ENCODE measurements at regions not wholly inside any gene's neighbourhood (a gene's known extent, or its start where the extent isn't known, plus 50 kb on each side); places are given as distances from the start of the nearest gene placed in this dataset.
"Not testable (repeated sequence)": the region's sequence is repeated elsewhere in the genome, so short reads cannot be mapped to it uniquely, and the experiment has no call there.

DNA sequence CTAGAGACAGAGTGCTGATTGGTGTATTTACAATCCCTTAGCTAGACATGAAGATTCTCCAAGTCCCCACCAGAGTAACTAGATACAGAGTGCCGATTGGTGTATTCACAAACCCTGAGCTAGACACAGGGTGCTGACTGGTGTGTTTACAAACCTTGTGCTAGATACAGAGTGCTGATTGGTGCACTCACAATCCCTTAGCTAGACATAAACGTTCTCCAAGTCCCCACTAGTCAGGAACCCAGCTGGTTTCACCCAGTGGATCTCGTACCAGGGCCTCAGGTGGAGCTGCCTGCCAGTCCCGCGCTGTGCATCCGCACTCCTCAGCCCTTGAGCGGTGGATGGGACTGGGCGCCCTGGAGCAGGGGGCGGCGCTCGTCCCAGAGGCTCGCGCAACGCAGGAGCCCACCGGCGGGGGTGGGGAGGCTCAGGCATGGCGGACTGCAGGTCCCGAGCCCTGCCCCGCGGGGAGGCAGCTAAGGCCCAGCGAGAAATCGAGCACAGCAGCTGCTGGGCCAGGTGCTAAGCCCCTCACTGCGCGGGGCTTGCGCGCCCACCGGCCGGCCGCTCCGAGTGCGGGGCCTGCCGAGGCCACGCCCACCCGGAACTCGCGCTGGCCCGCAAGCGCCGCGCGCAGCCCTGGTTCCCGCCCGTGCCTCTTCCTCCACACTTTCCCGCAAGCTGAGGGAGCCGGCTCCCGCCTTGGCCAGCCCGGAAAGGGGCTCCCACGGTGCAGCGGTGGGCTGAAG, 204.0 kb upstream of the SLITRK1 start:
- not testable (repeated sequence) for H3K27me3 ChIP-seq (ENCODE audit: insufficient read depth, poor library complexity, severe bottlenecking); DNase-seq (ENCODE audit: low read depth in 1 of 2, low spot score in 1 of 2); H3K4me3 ChIP-seq (replicated peaks; ENCODE audit: insufficient read depth, low read length); H3K27ac ChIP-seq (replicated peaks)

DNA sequence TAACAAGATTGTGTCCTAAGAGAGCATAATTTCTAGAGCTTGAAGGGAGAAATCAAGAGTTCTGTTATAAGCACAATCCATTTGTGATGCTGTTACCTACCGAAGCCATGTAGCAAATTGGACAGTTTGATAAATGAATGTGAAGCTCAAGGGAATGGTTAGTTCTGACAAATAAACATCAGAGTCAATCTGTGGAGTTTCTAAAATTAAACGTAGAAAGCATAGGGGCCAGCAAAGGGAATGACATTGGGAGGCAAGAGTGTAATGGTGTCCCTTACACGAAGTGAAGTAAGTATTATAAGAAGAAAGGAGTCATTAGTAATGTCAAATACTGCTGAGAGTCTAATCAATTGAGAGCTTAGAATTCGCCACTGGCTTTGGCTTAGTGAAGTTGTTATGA, 200.2 kb upstream of the SLITRK1 start:
- TF ChIP-seq GABPA (IDR thresholded peaks at IDR 0.05; ENCODE audit: low read depth) (no peak), CTCF (IDR thresholded peaks at IDR 0.05; ENCODE audit: insufficient read depth, low read length) (no peak), POLR2AphosphoS5 (IDR thresholded peaks at IDR 0.05; ENCODE audit: low read depth) (no peak), SPI1 (IDR thresholded peaks at IDR 0.05; ENCODE audit: borderline replicate concordance, low read depth) (no peak)
- TF ChIP-seq, protein P1, sequence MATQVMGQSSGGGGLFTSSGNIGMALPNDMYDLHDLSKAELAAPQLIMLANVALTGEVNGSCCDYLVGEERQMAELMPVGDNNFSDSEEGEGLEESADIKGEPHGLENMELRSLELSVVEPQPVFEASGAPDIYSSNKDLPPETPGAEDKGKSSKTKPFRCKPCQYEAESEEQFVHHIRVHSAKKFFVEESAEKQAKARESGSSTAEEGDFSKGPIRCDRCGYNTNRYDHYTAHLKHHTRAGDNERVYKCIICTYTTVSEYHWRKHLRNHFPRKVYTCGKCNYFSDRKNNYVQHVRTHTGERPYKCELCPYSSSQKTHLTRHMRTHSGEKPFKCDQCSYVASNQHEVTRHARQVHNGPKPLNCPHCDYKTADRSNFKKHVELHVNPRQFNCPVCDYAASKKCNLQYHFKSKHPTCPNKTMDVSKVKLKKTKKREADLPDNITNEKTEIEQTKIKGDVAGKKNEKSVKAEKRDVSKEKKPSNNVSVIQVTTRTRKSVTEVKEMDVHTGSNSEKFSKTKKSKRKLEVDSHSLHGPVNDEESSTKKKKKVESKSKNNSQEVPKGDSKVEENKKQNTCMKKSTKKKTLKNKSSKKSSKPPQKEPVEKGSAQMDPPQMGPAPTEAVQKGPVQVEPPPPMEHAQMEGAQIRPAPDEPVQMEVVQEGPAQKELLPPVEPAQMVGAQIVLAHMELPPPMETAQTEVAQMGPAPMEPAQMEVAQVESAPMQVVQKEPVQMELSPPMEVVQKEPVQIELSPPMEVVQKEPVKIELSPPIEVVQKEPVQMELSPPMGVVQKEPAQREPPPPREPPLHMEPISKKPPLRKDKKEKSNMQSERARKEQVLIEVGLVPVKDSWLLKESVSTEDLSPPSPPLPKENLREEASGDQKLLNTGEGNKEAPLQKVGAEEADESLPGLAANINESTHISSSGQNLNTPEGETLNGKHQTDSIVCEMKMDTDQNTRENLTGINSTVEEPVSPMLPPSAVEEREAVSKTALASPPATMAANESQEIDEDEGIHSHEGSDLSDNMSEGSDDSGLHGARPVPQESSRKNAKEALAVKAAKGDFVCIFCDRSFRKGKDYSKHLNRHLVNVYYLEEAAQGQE (IDR thresholded peaks at IDR 0.05; ENCODE audit: insufficient replicate concordance, low read depth), result no peak
- Histone ChIP-seq H3K27me3 (ENCODE audit: insufficient read depth, poor library complexity, severe bottlenecking) (no peaks in the 10 kb centered on the region), H3K27ac (replicated peaks) (no peak overlapping the region), H3K4me3 (replicated peaks; ENCODE audit: insufficient read depth, low read length) (no peak overlapping the region)
- no peak for DNase-seq (ENCODE audit: low read depth in 1 of 2, low spot score in 1 of 2)

GRCh38 chr13:84080748-84081530, 198.7 kb upstream of the SLITRK1 start:
- TF ChIP-seq POLR2AphosphoS5 (IDR thresholded peaks at IDR 0.05; ENCODE audit: low read depth), result no peak
- TF ChIP-seq, protein P1 (IDR thresholded peaks at IDR 0.05; ENCODE audit: insufficient replicate concordance, low read depth), result no peak
- TF ChIP-seq CTCF (IDR thresholded peaks at IDR 0.05; ENCODE audit: insufficient read depth, low read length), result no peak
- no peak for TF ChIP-seq GABPA (IDR thresholded peaks at IDR 0.05; ENCODE audit: low read depth)
- TF ChIP-seq SPI1 (IDR thresholded peaks at IDR 0.05; ENCODE audit: borderline replicate concordance, low read depth), result no peak
- H3K27me3 ChIP-seq (ENCODE audit: insufficient read depth, poor library complexity, severe bottlenecking), result no peaks in the 10 kb centered on the region
- H3K4me3 ChIP-seq (replicated peaks; ENCODE audit: insufficient read depth, low read length), result no peak overlapping the region
- no peak overlapping the region for H3K27ac ChIP-seq (replicated peaks)
- DNase-seq (ENCODE audit: low read depth in 1 of 2, low spot score in 1 of 2), result no peak

GRCh38 chr13:84077271-84077670, 195.0 kb upstream of the SLITRK1 start:
- TF ChIP-seq, protein P1 (IDR thresholded peaks at IDR 0.05; ENCODE audit: insufficient replicate concordance, low read depth), result no peak
- no peak for TF ChIP-seq POLR2AphosphoS5 (IDR thresholded peaks at IDR 0.05; ENCODE audit: low read depth)
- TF ChIP-seq GABPA (IDR thresholded peaks at IDR 0.05; ENCODE audit: low read depth), result no peak
- TF ChIP-seq SPI1 (IDR thresholded peaks at IDR 0.05; ENCODE audit: borderline replicate concordance, low read depth), result no peak
- TF ChIP-seq CTCF (IDR thresholded peaks at IDR 0.05; ENCODE audit: insufficient read depth, low read length), result no peak
- H3K4me3 ChIP-seq (replicated peaks; ENCODE audit: insufficient read depth, low read length), result no peak overlapping the region
- DNase-seq (ENCODE audit: low read depth in 1 of 2, low spot score in 1 of 2), result no peak

More at GRCh38 chr13:84077271-84077670, 195.0 kb upstream of the SLITRK1 start:
- H3K27me3 ChIP-seq (ENCODE audit: insufficient read depth, poor library complexity, severe bottlenecking), result no peaks in the 10 kb centered on the region
- no peak overlapping the region for H3K27ac ChIP-seq (replicated peaks)
